Activated naive CD8-positive, alpha-beta T cell treated with anti-CD3 and anti-CD28 coated beads, Interleukin-2, amount 50 U/mL, for 24 hours (primary cell): ENCODE measurements at regions not wholly inside any gene's neighbourhood (a gene's known extent, or its start where the extent isn't known, plus 50 kb on each side); places are given as distances from the start of the nearest gene placed in this dataset.

ENCODE experiments used
- ATAC-seq: fragments of 150-1000 bp; cut with Tn5 transposase; one replicate; pipeline ENCODE4 v1.10.0; 2021
- DNase-seq: peaks from one replicate; pipeline ENCODE4 v3.0.0; 2021
- H3K27ac Mint-ChIP-seq: one replicate; pipeline ENCODE4 v1.8.0; 2021; ENCODE audit warnings: mild to moderate bottlenecking, mixed read lengths
- H3K27me3 Mint-ChIP-seq: one replicate; pipeline ENCODE4 v1.8.0; 2021; ENCODE audit warnings: mixed read lengths
- H3K36me3 Mint-ChIP-seq: one replicate; pipeline ENCODE4 v1.8.0; 2021; ENCODE audit warnings: low read depth, mixed read lengths
- H3K4me1 Mint-ChIP-seq: one replicate; pipeline ENCODE4 v1.8.0; 2021; ENCODE audit warnings: mixed read lengths
- H3K4me3 Mint-ChIP-seq: one replicate; pipeline ENCODE4 v1.8.0; 2021; ENCODE audit warnings: mild to moderate bottlenecking, moderate library complexity, mixed read lengths
- H3K9me3 Mint-ChIP-seq: one replicate; pipeline ENCODE4 v1.8.0; 2021; ENCODE audit warnings: mixed read lengths

- no peak for DNase-seq
- ATAC-seq: no peak
- no peak overlapping the region for H3K4me3 Mint-ChIP-seq
- no peaks in the 10 kb centered on the region for H3K27me3 Mint-ChIP-seq
- H3K4me1 Mint-ChIP-seq: peaks cover 1% of the 10 kb centered on the region
- no peaks in the 10 kb centered on the region for H3K9me3 Mint-ChIP-seq
- no peak overlapping the region for H3K27ac Mint-ChIP-seq
- H3K36me3 Mint-ChIP-seq: no peaks in the 10 kb centered on the region
Observed at GRCh38 chr11:126115127-126115495, 52.4 kb upstream of the CDON start.

DNA sequence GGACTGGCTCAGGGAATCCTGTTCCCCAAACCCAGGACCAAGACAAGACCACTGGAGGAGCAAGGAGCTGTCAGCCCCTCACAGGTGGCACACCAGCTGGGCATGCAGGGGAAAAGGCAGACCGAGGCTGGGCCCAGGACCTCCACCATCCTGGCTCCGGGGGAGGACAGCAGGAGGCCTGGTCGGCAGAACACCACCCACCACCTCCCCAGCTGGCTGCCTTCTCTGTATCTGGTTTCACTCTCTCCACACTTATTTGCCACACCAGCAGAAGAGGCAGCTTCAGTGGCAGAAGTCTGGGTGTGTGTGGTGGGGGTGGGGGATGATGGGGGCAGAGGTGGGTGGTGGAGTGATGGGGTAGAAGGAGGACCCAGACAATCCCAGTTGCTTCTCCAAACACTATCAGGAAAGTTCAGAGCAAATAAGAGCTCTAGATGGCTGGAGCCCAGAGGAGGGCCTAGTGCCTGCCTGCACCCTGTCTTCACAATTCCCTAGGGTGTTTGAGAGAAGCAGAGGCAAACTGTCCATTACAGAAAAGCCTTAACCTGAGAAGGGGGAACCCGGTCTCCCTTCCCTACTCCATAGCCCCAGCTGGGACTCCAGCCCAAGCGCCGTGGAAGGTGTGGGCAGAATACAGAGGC, 51.9 kb upstream of the CDON start:
- Mint-ChIP-seq H3K27ac (no peak overlapping the region), H3K27me3 (no peaks in the 10 kb centered on the region), H3K4me1 (peaks cover 2% of the 10 kb centered on the region), H3K36me3 (no peaks in the 10 kb centered on the region), H3K4me3 (no peak overlapping the region), H3K9me3 (no peaks in the 10 kb centered on the region)
- DNase-seq: no peak
- ATAC-seq: no peak

GRCh38 chr11:126113963-126114362, 51.3 kb upstream of the CDON start:
- no peaks in the 10 kb centered on the region for H3K36me3 Mint-ChIP-seq
- no peaks in the 10 kb centered on the region for H3K9me3 Mint-ChIP-seq
- no peak for DNase-seq
- no peak overlapping the region for H3K27ac Mint-ChIP-seq
- no peak for ATAC-seq
- H3K4me3 Mint-ChIP-seq: no peak overlapping the region
- no peaks in the 10 kb centered on the region for H3K27me3 Mint-ChIP-seq
- H3K4me1 Mint-ChIP-seq: peaks cover 2% of the 10 kb centered on the region

DNA sequence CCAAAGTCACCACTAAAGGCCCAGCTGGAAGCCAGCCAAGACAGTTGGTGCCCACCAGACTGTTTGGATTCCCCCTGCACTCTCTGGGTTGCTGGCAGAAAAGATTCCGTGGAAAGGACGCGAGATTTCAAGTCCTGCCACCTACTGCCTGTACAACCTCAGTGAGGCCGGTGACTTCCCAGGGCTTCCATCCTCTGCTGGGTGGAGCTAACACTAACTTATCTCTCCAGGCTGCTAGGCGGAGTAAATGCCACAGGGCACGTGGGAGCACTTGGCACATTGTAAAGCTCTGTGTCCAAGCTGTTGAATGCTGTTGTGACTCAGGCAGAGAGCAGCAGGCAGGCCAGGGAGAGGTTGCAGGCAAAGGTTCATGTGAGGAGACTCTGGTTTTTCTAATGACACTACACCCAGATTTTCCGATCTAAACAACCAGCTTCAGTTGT, 50.9 kb upstream of the CDON start:
- no peaks in the 10 kb centered on the region for H3K9me3 Mint-ChIP-seq
- H3K4me1 Mint-ChIP-seq: peaks cover 2% of the 10 kb centered on the region
- H3K4me3 Mint-ChIP-seq: no peak overlapping the region
- ATAC-seq: no peak
- no peaks in the 10 kb centered on the region for H3K27me3 Mint-ChIP-seq
- no peak for DNase-seq
- no peaks in the 10 kb centered on the region for H3K36me3 Mint-ChIP-seq
- no peak overlapping the region for H3K27ac Mint-ChIP-seq

- Mint-ChIP-seq H3K36me3 (no peaks in the 10 kb centered on the region), H3K27me3 (no peaks in the 10 kb centered on the region), H3K27ac (no peak overlapping the region), H3K4me3 (no peak overlapping the region), H3K9me3 (no peaks in the 10 kb centered on the region), H3K4me1 (peaks cover 2% of the 10 kb centered on the region)
- ATAC-seq (no peak), DNase-seq (no peak)
Observed at GRCh38 chr11:126113012-126113411, 50.3 kb upstream of the CDON start.

- Mint-ChIP-seq H3K27me3 (no peaks in the 10 kb centered on the region), H3K4me1 (peaks cover 2% of the 10 kb centered on the region), H3K9me3 (no peaks in the 10 kb centered on the region), H3K4me3 (no peak overlapping the region), H3K36me3 (no peaks in the 10 kb centered on the region), H3K27ac (no peak overlapping the region)
- ATAC-seq: no peak
- no peak for DNase-seq
Observed at GRCh38 chr11:126112547-126112946, 49.9 kb upstream of the CDON start.
